Liver (tissue), 8 donors: ENCODE measurements at regions not wholly inside any gene's neighbourhood (a gene's known extent, or its start where the extent isn't known, plus 50 kb on each side); places are given as distances from the start of the nearest gene placed in this dataset.

Source experiments
- DNase-seq: peaks from one replicate; pipeline ENCODE4 v3.0.0-alpha.2; 2017; ENCODE audit warnings: low spot score
- H3K27ac ChIP-seq, 2 donors: one replicate each; pipeline ENCODE4 v1.7.0; 2013; ENCODE audit warnings: inconsistent platforms in 2 of 2, low read length in 2 of 2, control low read depth in 1 of 2, low read depth in 1 of 2, mild to moderate bottlenecking in 1 of 2
- H3K27me3 ChIP-seq, 4 donors: one replicate each; pipeline versions ENCODE4 v1.6.1 to v1.7.0; 2013; ENCODE audit warnings: low read length in 3 of 4, inconsistent platforms in 1 of 4, mild to moderate bottlenecking in 1 of 4, moderate library complexity in 1 of 4; ENCODE audit not compliant: control insufficient read depth in 4 of 4, insufficient read depth in 4 of 4
- H3K36me3 ChIP-seq, 4 donors: one replicate each; pipeline versions ENCODE4 v1.6.1 to v1.7.0; 2013; ENCODE audit warnings: low read length in 3 of 4, mild to moderate bottlenecking in 3 of 4, low read depth in 1 of 4, moderate library complexity in 1 of 4; ENCODE audit not compliant: control insufficient read depth in 4 of 4, insufficient read depth in 3 of 4
- H3K4me1 ChIP-seq, 4 donors: one replicate each; pipeline versions ENCODE4 v1.6.1 to v1.7.0; 2013; ENCODE audit warnings: low read length in 3 of 4, mild to moderate bottlenecking in 3 of 4, moderate library complexity in 1 of 4; ENCODE audit not compliant: control insufficient read depth in 4 of 4, insufficient read depth in 4 of 4
- H3K4me3 ChIP-seq, 3 donors: one replicate each; pipeline versions ENCODE4 v1.6.1 to v1.7.0; 2013; ENCODE audit warnings: low read length in 3 of 3, control low read depth in 1 of 3, low read depth in 1 of 3, mild to moderate bottlenecking in 1 of 3
- H3K9ac ChIP-seq, 2 donors: one replicate each; pipeline ENCODE4 v1.7.0; 2013; ENCODE audit warnings: low read length in 2 of 2, mild to moderate bottlenecking in 2 of 2, moderate library complexity in 2 of 2, control low read depth in 1 of 2, low read depth in 1 of 2
- H3K9me3 ChIP-seq, 4 donors: one replicate each; pipeline versions ENCODE4 v1.6.1 to v1.7.0; 2013; ENCODE audit warnings: low read length in 3 of 4; ENCODE audit not compliant: control insufficient read depth in 4 of 4
- EGR1 ChIP-seq, 2 donors: IDR thresholded peaks; 2 replicates each; pipeline ENCODE4 v1.6.1; 2016 to 2018; ENCODE audit warnings: antibody characterized with exemption in 2 of 2, low read depth in 2 of 2
- FOXA2 ChIP-seq: IDR thresholded peaks from 2 replicates; pipeline ENCODE4 v1.6.1; 2016; ENCODE audit warnings: antibody characterized with exemption
- GABPA ChIP-seq, 2 donors: IDR thresholded peaks in 1 of 2; conservative IDR thresholded peaks in 1 of 2; 2 replicates each; pipeline ENCODE4 v1.6.1; 2016; ENCODE audit warnings: antibody characterized with exemption in 2 of 2, mild to moderate bottlenecking in 1 of 2, moderate library complexity in 1 of 2
- HNF4A ChIP-seq, 2 donors: conservative IDR thresholded peaks; 2 replicates each; pipeline ENCODE4 v1.6.1; 2016; ENCODE audit warnings: antibody characterized with exemption in 2 of 2, mild to moderate bottlenecking in 2 of 2
- HNF4G ChIP-seq: IDR thresholded peaks from 2 replicates; pipeline ENCODE4 v1.6.1; 2016; ENCODE audit warnings: antibody characterized with exemption
- JUND ChIP-seq, 2 donors: IDR thresholded peaks; 2 replicates each; pipeline ENCODE4 v1.6.1; 2016; ENCODE audit warnings: antibody characterized with exemption in 2 of 2
- NR2F2 ChIP-seq: IDR thresholded peaks from 2 replicates; pipeline ENCODE4 v1.6.1; 2016; ENCODE audit warnings: antibody characterized with exemption
- RAD21 ChIP-seq, 2 donors: IDR thresholded peaks; 2 replicates each; pipeline ENCODE4 v1.6.1; 2016; ENCODE audit warnings: antibody characterized with exemption in 2 of 2, mild to moderate bottlenecking in 2 of 2
- RXRA ChIP-seq, 2 donors: IDR thresholded peaks; 2 replicates each; pipeline ENCODE4 v1.6.1; 2017 to 2018; ENCODE audit warnings: antibody characterized with exemption in 2 of 2, mild to moderate bottlenecking in 1 of 2
- SP1 ChIP-seq: IDR thresholded peaks from 2 replicates; pipeline ENCODE4 v1.6.1; 2018; ENCODE audit warnings: antibody characterized with exemption, mild to moderate bottlenecking
- WGBS: extraction: QIAGEN DNeasy Blood & Tissue Kit; methylation state at CpG from one replicate; pipeline ENCODE4 v1.1.7; 2013; 5-methylcytosine and 5-hydroxymethylcytosine counted together
- TF ChIP-seq, protein P1 (sequence below): IDR thresholded peaks from 2 replicates; pipeline ENCODE4 v1.6.1; 2016; ENCODE audit warnings: antibody characterized with exemption
- TF ChIP-seq, protein P2 (sequence below): fragments of 150-350 bp; IDR thresholded peaks from 2 replicates; pipeline ENCODE4 v1.5.1; 2017; ENCODE audit warnings: improper control_type of control experiment, low read depth, low read length; ENCODE audit not compliant: missing input control
- TF ChIP-seq, protein P3 (sequence below): IDR thresholded peaks from 2 replicates; pipeline ENCODE4 v1.6.1; 2016; ENCODE audit warnings: antibody characterized with exemption
- TF ChIP-seq, protein P4 (sequence below): IDR thresholded peaks from 2 replicates; pipeline ENCODE4 v1.6.1; 2016; ENCODE audit warnings: antibody characterized with exemption, mild to moderate bottlenecking
- donor health status: healthy.
- donor health status: healthy.
- donor health status: healthy.
- donor health status: healthy.
- donor health status: healthy.

DNA sequence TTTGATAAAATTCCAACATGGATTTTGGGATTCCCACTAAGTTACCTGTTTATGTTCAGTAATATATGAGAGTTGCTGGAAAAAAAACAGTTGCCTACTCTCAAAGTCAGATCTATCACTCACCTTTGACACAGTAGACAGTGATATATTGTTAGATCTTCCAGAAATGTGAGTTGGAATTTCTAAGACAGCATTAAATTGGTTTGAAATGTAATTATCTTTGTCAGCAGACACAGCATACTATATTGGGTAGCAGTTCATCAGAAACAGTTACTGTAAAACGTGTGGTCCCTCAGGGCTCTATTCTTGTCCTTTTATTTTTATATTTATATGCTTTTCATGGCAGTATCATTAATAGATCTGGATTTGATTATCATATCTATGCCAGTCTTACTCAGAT, 433.6 kb upstream of the ARRDC3 start:
- Histone ChIP-seq H3K4me3 (no peak overlapping the region), H3K4me1 (no peaks in the 10 kb centered on the region), H3K27ac (no peak overlapping the region), H3K9ac (no peak overlapping the region), H3K9me3 (no peaks in the 10 kb centered on the region), H3K27me3 (no peaks in the 10 kb centered on the region), H3K36me3 (no peaks in the 10 kb centered on the region)
- TF ChIP-seq, protein P1, sequence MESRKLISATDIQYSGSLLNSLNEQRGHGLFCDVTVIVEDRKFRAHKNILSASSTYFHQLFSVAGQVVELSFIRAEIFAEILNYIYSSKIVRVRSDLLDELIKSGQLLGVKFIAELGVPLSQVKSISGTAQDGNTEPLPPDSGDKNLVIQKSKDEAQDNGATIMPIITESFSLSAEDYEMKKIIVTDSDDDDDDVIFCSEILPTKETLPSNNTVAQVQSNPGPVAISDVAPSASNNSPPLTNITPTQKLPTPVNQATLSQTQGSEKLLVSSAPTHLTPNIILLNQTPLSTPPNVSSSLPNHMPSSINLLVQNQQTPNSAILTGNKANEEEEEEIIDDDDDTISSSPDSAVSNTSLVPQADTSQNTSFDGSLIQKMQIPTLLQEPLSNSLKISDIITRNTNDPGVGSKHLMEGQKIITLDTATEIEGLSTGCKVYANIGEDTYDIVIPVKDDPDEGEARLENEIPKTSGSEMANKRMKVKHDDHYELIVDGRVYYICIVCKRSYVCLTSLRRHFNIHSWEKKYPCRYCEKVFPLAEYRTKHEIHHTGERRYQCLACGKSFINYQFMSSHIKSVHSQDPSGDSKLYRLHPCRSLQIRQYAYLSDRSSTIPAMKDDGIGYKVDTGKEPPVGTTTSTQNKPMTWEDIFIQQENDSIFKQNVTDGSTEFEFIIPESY = no peak
- TF ChIP-seq SP1 (no peak), HNF4A (conservative IDR thresholded peaks at IDR 0.05) (no peak), NR2F2 (no peak), JUND (IDR thresholded peaks at IDR 0.05) (no peak), FOXA2 (no peak), HNF4G (no peak), RAD21 (IDR thresholded peaks at IDR 0.05) (no peak), EGR1 (IDR thresholded peaks at IDR 0.05; ENCODE audit: low read depth in 2 of 2) (no peak)
- TF ChIP-seq, protein P2, sequence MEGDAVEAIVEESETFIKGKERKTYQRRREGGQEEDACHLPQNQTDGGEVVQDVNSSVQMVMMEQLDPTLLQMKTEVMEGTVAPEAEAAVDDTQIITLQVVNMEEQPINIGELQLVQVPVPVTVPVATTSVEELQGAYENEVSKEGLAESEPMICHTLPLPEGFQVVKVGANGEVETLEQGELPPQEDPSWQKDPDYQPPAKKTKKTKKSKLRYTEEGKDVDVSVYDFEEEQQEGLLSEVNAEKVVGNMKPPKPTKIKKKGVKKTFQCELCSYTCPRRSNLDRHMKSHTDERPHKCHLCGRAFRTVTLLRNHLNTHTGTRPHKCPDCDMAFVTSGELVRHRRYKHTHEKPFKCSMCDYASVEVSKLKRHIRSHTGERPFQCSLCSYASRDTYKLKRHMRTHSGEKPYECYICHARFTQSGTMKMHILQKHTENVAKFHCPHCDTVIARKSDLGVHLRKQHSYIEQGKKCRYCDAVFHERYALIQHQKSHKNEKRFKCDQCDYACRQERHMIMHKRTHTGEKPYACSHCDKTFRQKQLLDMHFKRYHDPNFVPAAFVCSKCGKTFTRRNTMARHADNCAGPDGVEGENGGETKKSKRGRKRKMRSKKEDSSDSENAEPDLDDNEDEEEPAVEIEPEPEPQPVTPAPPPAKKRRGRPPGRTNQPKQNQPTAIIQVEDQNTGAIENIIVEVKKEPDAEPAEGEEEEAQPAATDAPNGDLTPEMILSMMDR = no peak
- TF ChIP-seq, protein P3, sequence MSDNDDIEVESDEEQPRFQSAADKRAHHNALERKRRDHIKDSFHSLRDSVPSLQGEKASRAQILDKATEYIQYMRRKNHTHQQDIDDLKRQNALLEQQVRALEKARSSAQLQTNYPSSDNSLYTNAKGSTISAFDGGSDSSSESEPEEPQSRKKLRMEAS = no peak
- TF ChIP-seq, protein P4, sequence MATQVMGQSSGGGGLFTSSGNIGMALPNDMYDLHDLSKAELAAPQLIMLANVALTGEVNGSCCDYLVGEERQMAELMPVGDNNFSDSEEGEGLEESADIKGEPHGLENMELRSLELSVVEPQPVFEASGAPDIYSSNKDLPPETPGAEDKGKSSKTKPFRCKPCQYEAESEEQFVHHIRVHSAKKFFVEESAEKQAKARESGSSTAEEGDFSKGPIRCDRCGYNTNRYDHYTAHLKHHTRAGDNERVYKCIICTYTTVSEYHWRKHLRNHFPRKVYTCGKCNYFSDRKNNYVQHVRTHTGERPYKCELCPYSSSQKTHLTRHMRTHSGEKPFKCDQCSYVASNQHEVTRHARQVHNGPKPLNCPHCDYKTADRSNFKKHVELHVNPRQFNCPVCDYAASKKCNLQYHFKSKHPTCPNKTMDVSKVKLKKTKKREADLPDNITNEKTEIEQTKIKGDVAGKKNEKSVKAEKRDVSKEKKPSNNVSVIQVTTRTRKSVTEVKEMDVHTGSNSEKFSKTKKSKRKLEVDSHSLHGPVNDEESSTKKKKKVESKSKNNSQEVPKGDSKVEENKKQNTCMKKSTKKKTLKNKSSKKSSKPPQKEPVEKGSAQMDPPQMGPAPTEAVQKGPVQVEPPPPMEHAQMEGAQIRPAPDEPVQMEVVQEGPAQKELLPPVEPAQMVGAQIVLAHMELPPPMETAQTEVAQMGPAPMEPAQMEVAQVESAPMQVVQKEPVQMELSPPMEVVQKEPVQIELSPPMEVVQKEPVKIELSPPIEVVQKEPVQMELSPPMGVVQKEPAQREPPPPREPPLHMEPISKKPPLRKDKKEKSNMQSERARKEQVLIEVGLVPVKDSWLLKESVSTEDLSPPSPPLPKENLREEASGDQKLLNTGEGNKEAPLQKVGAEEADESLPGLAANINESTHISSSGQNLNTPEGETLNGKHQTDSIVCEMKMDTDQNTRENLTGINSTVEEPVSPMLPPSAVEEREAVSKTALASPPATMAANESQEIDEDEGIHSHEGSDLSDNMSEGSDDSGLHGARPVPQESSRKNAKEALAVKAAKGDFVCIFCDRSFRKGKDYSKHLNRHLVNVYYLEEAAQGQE = no peak
- no peak for DNase-seq
- 1% methylated on average over 1 of the region's 1 CpG for WGBS

- Histone ChIP-seq H3K36me3 (no peaks in the 10 kb centered on the region), H3K27ac (no peak overlapping the region), H3K27me3 (no peaks in the 10 kb centered on the region), H3K4me3 (no peak overlapping the region), H3K4me1 (no peaks in the 10 kb centered on the region), H3K9me3 (peaks cover 0 to 5% (median 2%) of the 10 kb centered on the region in 4 donors), H3K9ac (no peak overlapping the region)
- no peak for DNase-seq
- TF ChIP-seq RXRA (IDR thresholded peaks at IDR 0.05) = no peak
- no peak for TF ChIP-seq HNF4A (conservative IDR thresholded peaks at IDR 0.05)
- TF ChIP-seq GABPA (IDR thresholded peaks at IDR 0.05 in 1 of 2, conservative IDR thresholded peaks at IDR 0.05 in 1 of 2) = no peak
- TF ChIP-seq RAD21 (IDR thresholded peaks at IDR 0.05) = no peak
- TF ChIP-seq, protein P1 = no peak
- WGBS = 68% methylated on average over 2 of the region's 2 CpGs
Measured at GRCh38 chr5:91797576-91797975, 414.5 kb upstream of the ARRDC3 start.
